AG08396 (cell line): ENCODE measurements at regions not wholly inside any gene's neighbourhood (a gene's known extent, or its start where the extent isn't known, plus 50 kb on each side); places are given as distances from the start of the nearest gene placed in this dataset.
"Not testable (repeated sequence)": the region's sequence is repeated elsewhere in the genome, so short reads cannot be mapped to it uniquely, and the experiment has no call there.

Experiments
- DNase-seq: peaks from one replicate; pipeline ENCODE4 v3.0.0; 2012; ENCODE audit warnings: low spot score, mixed read lengths

DNA sequence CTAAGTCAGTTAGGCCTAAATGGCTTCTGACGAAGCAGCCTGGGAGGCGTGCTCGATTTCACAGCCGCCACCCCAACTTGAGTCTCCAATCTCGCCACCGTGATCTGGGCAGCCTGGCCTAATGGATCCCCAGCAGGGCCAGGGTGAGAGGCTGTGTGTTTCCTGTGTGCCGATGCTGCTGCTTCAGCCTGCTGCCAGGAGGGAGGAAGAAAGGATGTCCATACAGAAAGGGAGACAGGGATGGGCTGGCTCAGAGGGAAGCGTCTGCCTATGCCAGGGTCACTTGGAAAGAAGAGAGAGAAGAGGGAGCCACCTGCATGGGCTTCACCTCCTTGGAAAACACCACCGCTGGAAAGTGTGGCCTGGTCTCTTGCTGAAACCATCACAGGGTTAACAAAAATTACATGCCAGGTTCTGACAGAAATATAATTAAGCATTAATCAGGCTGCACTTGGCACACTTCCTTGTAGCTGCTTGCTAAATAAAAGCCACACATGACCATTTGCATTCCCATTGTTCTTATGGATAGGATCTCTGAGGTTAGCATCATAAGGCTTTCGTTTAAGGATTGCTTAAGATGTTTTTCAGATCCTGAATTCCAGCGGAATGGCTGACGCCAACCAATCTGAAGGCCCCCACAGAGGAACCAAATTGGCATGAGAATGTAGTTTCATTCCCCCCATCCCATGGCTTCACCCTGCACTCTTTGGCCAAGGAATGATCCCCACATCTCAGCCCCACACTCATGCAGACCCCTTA is 108.8 kb upstream of the SLC1A4 start:
- no peak for DNase-seq

DNA sequence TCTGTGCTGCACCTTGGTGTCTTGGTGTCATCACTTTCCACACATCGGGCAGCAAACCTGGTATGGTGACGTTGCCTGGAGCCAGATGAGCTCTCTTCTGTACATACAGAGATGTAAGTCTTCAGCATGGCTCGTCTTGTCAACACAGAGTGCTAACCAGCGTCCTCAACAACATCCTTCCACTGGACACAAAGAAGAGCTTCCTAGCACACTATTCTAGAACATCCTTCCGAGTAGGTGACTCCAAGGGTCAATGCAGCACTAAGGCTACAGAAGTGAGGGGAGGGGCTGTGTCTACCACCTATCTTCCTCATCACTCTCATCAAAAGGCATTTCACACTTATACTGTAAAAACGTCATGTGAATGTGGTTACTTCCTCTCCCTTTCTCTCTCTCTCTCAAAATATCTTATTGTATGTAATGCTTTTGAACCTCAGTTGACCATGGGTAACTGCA is 108.1 kb upstream of the SLC1A4 start:
- DNase-seq, result no peak

DNA sequence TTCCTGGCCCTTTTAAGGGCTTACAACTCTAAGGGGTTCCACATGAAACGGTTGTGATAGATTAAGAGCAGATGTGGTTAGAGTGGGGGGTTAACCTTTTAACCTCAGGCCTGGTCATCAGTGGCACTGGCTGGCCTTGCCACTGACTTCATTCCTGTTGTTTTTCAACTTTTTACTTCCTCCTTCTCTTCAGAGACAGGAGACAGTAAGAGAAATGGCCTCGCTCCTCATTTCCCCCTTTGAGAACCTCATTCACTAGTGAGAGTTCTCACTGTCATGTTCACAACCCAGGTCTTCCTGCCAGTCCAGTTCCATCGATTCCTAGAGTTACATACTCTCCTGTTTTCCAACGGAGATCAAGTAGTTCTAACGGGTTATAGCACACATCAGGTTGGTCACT is 101.6 kb upstream of the SLC1A4 start:
- no peak for DNase-seq

DNA sequence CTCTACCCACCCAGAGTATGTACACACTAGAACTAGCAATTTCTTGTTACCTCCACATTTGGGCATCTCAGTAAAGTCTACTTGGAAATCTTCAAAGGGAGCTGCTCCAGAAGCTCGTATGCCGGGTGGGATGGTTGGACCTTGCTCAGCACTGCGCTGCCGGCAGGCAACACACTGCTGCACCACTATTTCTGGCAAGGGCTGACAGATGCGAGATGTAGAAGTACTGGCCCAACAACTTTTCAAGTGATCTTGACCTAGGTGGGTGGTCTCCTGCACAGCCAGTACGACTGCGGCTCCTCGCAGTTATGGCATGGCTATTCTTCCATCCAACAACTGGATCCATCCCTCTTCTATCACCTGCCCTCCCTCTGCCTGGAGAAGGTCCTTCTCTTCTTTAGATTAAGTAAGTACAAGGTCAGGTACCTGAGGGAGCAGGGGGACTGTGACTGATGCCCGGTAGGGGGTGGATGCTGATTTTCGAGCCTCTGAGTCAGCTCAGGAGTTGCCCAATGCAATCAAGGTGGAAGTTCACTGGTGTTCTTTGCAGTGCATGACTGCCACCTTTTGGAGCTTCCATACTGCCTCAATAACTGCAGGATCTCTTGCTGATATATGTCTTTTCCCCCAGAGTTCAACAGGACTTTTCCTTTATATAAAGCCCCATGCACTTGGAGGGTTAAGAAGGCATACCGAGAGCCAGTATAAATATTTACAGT is 100.4 kb upstream of the SLC1A4 start:
- DNase-seq, result peak; percentile 45

DNA sequence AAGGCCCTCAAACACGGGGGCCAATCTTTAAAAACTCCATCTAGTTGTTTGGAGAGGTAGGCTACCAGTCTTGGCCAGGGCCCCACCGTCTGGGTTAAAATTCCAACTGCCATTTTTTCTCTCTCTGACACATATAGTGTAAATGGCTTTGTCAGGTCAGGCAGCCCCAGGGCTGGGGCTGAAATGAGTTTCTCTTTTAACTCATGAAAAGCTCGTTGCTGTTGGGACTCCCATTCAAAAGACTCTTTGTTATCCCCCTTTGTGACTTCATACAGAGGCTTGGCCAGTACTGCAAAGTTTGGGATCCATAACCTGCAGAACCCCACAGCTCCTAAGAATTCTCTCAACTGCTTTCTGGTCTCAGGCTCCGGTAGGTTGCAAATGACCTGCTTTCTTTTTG is 99.4 kb upstream of the SLC1A4 start:
- DNase-seq, result no peak

DNA sequence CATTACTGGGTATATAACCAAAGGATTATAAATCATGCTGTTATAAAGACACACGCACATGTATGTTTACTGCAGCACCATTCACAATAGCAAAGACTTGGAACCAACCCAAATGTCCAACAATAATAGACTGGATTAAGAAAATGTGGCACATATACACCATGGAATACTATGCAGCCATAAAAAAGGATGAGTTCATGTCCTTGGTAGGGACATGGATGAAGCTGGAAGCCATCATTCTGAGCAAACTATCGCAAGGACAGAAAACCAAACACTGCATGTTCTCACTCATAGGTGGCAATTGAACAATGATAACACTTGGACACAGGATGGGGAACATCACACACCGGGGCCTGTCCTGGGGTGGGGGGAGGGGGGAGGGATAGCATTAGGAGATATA is 92.6 kb upstream of the SLC1A4 start:
- not testable (repeated sequence) for DNase-seq

DNA sequence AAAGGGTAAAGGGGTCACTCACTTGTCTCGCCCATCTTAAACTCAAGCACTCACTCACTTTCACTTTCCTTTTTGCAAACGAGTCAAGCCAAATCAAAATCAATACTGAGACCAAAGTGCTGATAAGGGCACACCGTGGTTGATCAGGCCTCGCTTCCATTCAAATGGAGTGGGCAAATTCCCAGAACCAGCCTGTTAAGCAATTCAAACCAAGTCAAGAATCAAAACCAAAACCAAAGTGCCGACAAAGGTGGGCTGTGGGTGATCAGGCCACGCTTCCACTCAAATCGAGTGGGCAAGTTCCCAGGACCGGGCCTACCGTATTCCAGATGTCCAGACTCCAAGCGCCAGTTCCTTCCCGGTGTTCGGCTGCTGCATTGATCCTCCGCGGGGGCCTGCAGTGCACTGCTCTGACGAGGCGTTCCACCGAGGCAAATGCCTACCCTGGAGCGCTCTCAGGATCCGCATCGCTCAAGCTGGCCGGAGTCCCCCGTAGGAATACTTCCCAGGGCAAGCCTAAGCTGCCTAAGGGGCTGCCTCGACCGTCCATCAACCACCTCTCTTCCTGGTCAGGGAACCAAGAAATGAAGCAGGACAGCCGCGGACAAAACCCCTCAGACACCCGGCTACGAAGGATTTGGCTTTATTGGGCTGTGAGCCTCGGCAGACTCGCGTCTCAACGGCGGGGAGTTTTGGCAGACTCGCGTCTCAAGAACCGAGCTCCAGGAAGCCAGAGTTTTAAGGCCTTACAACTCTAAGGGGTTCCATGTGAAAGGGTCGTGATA is 89.9 kb upstream of the SLC1A4 start:
- DNase-seq, result no peak

DNA sequence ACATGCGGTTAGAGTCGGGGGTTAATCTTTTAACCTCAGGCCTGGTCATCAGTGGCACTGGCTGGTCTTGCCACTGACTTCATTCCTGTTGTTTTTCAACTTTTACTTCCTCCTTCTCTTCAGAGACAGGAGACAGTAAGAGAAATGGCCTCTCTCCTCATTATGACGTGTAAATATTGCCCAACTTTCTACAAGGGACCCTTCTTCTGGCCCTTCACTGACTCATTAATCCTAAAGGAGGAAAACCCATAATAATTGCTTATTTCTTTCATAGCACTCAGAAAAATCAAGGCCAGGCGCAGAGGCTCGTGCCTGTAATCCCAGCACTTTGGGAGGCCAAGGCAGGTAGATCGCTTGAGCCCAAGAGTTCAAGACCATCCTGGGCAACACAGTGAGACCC is 89.3 kb upstream of the SLC1A4 start:
- not testable (repeated sequence) for DNase-seq

DNA sequence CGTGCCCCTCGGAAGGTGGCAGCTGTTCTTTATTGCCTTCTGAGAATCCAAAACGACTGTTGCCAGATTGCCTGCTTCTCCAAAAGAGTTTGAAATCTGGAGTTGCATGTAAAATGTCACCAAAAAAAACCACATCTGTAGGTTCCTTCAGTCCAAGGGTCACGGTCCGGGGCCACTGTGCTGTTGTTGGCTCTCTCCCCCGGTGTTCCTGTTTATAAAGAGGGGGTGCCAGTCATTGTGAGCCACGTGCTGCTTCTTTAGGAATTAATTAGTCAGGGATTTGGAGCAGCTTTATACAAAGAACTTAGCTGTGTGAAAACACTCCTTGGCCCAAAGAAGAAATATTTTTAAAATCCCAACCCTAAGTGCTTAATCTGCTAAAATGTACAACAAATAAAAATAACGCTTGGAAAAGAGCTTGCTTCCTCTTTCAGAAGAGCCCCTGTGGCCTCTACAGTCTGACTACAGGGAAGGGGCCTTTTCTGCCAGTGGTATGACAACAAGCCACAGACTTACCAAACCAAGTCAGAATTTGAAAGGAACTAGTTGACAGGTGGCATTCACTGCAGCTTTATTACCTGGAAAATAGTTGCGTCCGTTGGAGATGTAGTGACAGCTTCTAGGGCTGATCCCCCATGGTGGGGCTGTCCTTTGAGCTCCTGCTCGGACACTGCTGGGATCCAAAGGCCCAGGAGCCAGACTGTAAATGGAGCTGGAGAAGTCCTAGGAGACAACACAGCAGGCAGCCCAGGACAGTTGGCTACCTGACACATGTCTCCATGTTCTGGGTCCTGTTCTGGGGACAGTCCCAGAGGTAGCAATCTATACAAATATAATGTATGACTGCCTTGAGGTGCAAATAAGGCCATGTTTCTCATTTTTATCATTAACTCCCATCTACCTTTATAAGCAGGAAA is 84.5 kb upstream of the SLC1A4 start:
- no peak for DNase-seq

DNA sequence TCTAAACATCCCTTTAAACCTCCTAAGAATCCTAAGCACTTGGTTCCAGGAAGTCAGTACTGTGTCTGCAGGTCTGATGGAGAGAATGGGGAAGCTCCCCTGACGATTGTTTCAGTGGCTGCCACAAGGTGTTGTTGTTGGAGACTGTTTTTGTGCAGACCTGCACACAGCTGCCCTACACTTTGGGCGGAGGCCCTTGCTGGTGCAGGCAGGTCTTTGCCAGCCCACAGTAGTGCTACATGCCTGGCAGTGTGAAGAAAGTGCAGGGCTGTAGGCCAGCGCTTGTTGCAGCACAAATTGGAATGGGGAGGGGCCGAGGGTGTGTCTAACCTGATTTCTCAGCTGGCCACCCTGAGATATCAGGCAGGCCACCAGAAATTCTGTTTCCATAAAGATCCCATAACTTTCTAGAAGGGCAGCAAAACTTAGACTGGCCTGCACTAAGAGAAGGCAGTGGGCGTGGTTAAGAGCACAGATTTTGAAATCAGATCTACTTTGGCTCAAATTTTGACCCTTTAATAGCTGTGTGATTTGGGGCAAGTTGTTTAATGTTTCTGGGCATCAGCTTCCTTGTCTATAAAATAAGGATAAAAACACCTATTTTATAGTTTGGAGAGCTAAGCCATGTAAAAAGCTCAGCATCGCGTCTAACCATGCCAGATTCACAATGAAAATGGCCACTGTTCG is 83.7 kb upstream of the SLC1A4 start:
- DNase-seq, result no peak

DNA sequence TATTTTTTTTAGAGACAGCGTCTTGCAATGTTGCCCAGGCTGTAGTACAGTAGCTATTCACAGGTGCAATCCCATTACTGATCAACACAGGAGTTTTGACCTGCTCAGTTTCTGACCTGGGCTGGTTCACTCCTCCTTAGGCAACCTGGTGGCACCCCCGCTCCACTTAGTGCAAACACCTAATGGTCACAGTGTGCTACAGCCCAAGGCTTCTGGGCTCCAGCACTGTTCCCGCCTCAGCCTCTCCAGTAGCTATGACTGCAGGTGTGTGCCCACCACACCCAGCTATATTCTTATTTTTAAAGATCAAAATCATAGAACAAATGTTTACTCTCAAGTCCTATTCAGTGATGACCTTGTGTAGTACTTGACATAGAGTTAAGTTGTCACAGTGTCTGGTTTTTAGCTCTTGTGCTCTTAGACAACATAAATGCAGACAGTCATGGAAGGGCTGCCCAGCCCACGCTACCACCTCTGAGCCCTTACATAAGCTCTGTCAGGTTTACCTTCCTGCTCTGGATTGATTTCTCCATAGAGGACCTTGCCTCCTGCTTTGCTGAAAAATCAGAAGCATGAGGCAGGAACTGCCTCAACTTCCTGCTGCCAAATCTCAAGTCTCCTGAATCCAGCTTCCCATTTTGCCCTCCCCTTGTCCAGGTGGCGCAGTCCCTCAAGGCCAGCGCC is 82.2 kb upstream of the SLC1A4 start:
- DNase-seq, result no peak

DNA sequence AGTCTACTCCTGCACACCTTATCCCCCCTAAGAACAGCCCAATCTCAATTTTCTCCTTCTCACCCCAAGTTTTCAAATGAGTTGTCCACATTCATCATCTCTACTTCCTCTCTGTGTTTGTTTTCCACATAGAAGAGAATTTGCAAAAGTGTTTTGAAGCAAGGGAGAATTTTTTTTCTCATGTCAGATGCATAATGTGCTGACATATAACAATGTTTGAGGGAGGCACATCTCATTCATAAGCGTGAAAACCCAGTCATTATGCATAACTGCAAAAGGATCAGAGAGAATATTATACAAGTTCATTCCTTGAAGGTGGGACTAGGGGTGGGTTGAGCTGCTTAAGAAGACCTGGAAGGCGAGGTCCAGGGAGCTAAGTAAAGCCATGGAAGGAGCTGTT is 80.8 kb upstream of the SLC1A4 start:
- no peak for DNase-seq

DNA sequence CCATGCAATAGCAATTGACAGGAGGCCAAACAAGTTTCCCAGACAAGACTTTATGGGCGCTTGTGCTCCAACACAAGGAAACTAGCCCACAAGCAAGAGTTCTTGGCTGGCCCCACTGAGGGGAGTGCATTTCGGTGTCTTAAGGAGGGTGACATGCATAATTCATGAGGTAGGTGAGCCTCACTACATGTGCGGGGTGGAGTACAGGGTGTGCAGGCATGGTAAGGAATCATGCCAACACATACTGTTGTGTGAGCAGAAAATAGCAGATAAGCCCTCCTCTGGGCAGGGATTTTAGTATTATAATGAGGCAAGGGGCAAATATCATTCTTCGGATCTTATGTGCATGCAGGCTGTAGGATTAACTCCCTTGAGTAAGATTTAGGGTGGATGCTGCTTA is 78.7 kb upstream of the SLC1A4 start:
- DNase-seq, result no peak

DNA sequence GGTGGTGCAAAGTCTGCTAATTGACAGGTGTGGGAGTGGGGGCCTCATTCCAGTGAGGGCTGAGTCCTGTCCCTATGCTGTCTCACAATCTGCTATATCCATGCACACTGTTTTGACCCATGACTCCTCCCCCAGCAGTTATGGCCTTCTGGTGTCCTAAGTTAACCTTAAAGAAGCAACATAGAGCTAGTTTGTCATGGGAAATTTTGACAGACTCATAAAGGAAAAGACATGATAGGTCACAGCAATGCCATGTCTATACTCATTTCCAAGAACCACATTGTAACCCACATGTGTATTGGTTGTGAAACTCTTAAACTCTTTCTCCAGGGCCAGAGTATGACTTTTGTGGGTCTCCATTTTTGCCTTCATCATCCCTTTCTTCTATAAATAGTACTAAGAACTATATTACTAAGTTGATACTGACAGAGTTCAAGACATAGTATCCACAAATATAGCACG is 78.2 kb upstream of the SLC1A4 start:
- no peak for DNase-seq

DNA sequence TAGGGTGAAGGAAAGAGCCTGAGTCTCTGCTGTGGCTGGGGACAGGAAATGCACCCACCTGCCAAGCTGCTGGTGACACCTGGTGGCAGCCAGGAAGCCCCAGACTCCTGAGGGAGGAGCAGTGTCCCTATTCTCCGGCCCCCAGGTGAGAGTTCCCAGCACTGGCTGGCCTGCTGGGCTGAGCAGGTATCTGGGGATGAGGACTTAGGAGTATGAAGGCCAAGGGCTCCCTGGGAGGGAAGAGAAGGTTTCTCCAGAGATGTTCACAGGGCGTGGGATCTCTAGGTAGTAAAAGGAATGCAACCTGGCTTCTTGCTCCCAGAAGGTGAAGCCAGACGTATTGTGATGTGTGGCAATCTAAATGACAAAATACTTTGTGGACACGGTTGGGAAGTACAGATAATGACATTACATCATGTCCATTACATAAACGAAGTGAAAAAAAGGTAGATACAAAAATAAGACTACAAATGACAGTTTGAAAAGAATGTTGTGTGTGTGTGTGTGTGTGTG is 75.8 kb upstream of the SLC1A4 start:
- no peak for DNase-seq

DNA sequence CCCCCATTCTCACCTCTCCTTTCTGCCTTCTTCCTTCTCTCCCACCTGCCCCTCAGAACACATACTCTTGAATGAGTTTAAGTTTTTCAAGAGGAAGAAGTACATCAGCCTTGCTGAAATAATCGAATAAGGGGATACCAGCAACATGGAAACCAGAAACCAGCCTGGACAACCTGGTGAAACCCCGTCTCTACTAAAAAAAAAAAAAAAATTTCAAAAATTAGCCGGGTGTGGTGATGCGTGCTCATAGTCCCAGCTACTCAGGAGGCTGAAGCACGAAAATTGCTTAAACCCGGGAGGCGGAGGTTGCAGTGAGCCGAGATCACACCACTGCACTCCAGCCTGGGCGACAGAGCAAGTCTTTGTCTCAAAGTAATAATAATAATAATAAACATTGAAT is 75.0 kb upstream of the SLC1A4 start:
- no peak for DNase-seq

DNA sequence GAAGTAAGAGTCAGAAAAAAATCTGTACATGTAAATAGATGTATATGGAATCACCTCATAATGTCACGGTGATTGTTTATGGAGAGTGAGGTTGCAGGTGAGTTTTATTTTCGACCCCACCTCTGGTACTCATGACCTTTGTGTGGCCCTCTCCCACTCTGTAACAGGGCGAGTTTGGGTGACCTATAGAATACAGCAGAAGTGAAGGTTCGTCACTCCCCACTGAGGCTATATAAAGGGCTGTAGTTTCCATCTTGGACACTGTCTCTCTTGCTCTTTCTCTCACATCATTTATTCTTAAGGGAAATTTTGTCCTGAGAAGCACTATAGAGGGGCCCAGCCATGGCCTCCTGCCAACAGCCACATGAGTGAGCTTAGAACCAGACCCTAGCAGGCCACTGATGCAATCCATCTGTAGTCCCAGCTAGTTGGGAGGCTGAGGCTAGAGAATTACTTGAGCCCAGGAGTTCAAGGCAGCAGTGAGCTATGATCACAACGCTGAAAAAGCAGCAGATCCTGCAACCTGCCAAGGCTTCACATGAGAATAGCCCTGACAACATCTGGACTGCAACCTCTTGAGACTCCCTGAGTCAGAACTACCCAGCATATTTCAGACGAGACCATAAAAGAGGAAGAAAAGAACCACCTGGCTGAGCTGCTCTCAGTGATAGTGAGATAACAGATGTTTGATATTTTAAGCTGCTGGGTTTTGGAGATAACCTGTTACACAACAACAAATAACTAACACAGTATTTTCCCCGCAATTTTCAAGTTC is 74.3 kb upstream of the SLC1A4 start:
- DNase-seq, result no peak

DNA sequence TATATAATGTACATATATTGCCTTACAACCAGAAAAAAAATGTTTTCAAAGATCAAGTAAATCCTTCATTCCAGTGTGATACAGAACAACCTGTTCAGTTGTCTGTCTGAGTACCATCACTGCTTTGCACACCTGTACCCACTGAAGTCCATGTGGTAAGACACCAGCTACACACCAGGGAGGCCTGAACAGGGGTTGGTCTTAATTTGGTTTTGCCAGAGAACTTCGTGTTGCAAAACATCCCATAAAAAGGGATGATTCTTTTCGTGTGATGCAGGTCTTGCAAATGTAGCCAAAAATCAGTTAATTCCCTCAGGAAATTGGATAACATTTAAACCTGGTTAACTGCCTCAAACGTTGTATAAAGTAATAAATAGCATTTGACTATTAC is 73.7 kb upstream of the SLC1A4 start:
- no peak for DNase-seq

DNA sequence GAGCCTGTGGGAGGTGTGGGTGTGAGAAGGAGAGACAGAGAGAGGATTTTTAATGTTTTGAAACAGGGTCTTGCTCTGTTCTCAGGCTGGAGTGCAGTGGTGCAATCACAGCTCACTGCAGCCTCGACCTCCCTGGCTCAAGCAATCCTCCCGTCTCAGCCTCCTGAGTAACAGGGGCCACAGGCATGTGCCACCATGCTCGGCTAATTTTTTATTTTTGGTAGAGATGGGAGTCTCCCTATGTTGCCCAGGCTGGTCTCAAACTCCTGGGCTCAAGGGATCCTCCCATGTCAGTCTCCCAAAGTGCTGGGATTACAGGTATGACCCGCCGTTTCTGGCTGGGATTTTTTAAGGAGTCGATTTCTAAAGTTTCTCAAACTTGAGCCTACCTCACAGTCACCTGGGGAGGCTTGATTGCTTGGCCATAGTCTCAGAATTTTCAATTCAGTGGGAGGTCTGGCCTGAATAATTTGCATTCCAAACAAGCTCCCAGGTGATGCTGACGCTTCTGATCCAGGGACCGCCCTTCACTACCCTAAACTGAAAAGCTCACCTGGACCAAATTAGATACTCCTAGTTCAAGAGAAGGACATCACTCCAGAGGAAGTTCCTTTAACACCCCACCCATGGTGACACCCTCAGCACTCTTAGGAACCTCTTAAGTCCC is 70.8 kb upstream of the SLC1A4 start:
- no peak for DNase-seq
